Activated B cell treated with CpG ODN at 0.5 μM for 24 hours (primary cell): ENCODE measurements at regions not wholly inside any gene's neighbourhood (a gene's known extent, or its start where the extent isn't known, plus 50 kb on each side); places are given as distances from the start of the nearest gene placed in this dataset.

ENCODE experiments used
- ATAC-seq: fragments of 200-7000 bp; cut with Tn5 transposase; one replicate; pipeline ENCODE4 v1.10.0; 2021; ENCODE audit warnings: low read depth, mild to moderate bottlenecking, moderate library complexity
- CTCF ChIA-PET: fragments of 350-600 bp; sonication (Branson Sonifier 250); formaldehyde crosslinking; loops from one replicate; lab custom pipeline; 2021; ENCODE audit warnings: antibody characterized with exemption; lab: Charles Lee
- POLR2A ChIA-PET: fragments of 350-600 bp; sonication (Branson Sonifier 250); formaldehyde crosslinking; loops from one replicate; lab custom pipeline; 2021; ENCODE audit warnings: antibody characterized with exemption; lab: Charles Lee
- DNase-seq: peaks from one replicate; pipeline ENCODE4 v3.0.0; 2022
- H3K27ac Mint-ChIP-seq: one replicate; pipeline ENCODE4 v1.8.0; 2020; ENCODE audit warnings: mixed read lengths
- H3K27me3 Mint-ChIP-seq: one replicate; pipeline ENCODE4 v1.8.0; 2021; ENCODE audit warnings: mixed read lengths
- H3K36me3 Mint-ChIP-seq: one replicate; pipeline ENCODE4 v1.8.0; 2021; ENCODE audit warnings: low read depth, mixed read lengths
- H3K4me1 Mint-ChIP-seq: one replicate; pipeline ENCODE4 v1.8.0; 2021; ENCODE audit warnings: mixed read lengths
- H3K4me3 Mint-ChIP-seq: one replicate; pipeline ENCODE4 v1.8.0; 2020; ENCODE audit warnings: mild to moderate bottlenecking, mixed read lengths
- H3K9me3 Mint-ChIP-seq: one replicate; pipeline ENCODE4 v1.8.0; 2020; ENCODE audit warnings: mixed read lengths
- intact Hi-C: fragments of 100-400 bp; cut with micrococcal nuclease; formaldehyde crosslinking; loops from one replicate; pipeline ENCODE4 v1.15.1; 2024
- TF ChIP-seq, protein P1 (sequence below): fragments of 200-600 bp; IDR thresholded peaks from one replicate; pipeline ENCODE4 v1.8.0; 2022; ENCODE audit warnings: antibody characterized with exemption, mild to moderate bottlenecking

DNA sequence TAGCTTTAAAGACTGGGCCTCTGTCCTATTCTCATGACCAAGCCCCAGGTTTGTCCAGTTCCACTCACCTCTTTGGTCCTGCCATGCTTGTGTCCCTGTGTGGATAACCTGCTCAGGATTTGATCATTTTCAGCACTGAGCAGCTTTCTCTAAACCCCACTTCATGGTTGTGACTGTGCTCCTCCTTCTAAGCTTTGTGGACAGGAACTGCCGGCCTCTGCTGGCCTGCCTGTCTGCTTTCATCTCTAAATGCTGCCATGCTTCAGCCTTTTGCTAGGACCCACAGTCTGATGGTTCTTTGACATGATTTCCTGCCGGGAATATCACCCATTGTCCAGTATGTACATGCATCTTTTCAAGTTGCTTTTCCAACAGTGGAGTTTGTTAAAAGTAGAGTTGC, 53.9 kb upstream of the STXBP6 start:
- Mint-ChIP-seq H3K27ac (no peak overlapping the region), H3K9me3 (no peaks in the 10 kb centered on the region), H3K4me3 (no peak overlapping the region), H3K4me1 (no peaks in the 10 kb centered on the region), H3K36me3 (no peaks in the 10 kb centered on the region), H3K27me3 (no peaks in the 10 kb centered on the region)
- DNase-seq, result no peak
- intact Hi-C loops, result no loop called here
- no peak for ATAC-seq
- TF ChIP-seq, protein P1, sequence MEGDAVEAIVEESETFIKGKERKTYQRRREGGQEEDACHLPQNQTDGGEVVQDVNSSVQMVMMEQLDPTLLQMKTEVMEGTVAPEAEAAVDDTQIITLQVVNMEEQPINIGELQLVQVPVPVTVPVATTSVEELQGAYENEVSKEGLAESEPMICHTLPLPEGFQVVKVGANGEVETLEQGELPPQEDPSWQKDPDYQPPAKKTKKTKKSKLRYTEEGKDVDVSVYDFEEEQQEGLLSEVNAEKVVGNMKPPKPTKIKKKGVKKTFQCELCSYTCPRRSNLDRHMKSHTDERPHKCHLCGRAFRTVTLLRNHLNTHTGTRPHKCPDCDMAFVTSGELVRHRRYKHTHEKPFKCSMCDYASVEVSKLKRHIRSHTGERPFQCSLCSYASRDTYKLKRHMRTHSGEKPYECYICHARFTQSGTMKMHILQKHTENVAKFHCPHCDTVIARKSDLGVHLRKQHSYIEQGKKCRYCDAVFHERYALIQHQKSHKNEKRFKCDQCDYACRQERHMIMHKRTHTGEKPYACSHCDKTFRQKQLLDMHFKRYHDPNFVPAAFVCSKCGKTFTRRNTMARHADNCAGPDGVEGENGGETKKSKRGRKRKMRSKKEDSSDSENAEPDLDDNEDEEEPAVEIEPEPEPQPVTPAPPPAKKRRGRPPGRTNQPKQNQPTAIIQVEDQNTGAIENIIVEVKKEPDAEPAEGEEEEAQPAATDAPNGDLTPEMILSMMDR, result no peak
- ChIA-PET CTCF (no interaction called here), POLR2A (no interaction called here)

DNA sequence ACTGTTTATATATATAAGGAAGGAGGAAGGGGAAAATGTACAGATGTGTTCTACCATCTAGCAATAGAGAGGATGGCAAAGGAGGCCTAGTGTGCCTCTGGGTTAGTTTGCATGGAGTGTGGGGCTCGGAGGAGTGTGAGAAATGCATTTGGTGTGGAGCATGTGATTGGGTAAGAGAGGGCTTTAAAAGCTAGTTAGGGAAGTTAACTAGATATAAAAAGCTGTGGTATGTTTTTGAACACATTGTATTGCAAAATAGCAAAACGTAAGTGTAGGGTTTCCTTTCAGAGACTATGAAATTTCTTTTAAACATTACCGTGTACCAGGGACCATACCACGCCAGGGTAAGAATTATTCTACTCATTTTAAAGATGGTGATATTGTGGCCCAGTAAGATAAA, 53.3 kb upstream of the STXBP6 start:
- no peaks in the 10 kb centered on the region for H3K4me1 Mint-ChIP-seq
- ChIA-PET POLR2A (no interaction called here), CTCF (no interaction called here)
- H3K27me3 Mint-ChIP-seq, result no peaks in the 10 kb centered on the region
- TF ChIP-seq, protein P1, result no peak
- H3K4me3 Mint-ChIP-seq, result no peak overlapping the region
- intact Hi-C loops, result no loop called here
- H3K36me3 Mint-ChIP-seq, result no peaks in the 10 kb centered on the region
- no peak for ATAC-seq
- no peaks in the 10 kb centered on the region for H3K9me3 Mint-ChIP-seq
- no peak for DNase-seq
- H3K27ac Mint-ChIP-seq, result no peak overlapping the region

DNA sequence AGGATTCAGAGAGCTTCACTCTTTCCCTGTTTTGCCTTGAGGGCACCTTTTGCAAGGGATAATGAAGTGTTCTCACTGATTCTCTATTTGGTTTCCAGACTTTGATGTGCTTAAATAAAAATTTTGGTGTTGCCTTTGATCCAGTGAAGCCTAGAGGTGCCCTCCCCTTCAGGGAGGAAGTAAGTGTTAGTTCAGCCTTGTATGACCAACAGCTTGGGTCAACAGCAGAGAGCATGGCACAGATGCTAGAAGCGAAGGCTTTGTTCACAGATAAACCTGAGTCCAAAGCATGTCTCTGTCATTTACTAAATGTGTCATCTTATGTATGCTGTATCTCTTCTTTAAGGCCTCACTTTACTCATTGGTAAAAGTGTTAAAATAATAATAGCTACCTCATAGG, 52.8 kb upstream of the STXBP6 start:
- no peaks in the 10 kb centered on the region for H3K4me1 Mint-ChIP-seq
- H3K27me3 Mint-ChIP-seq, result peaks cover 2% of the 10 kb centered on the region
- TF ChIP-seq, protein P1, result no peak
- H3K27ac Mint-ChIP-seq, result no peak overlapping the region
- no peak overlapping the region for H3K4me3 Mint-ChIP-seq
- no peak for DNase-seq
- intact Hi-C loops, result no loop called here
- no peaks in the 10 kb centered on the region for H3K9me3 Mint-ChIP-seq
- no peak for ATAC-seq
- no peaks in the 10 kb centered on the region for H3K36me3 Mint-ChIP-seq
- ChIA-PET CTCF (no interaction called here), POLR2A (no interaction called here)

DNA sequence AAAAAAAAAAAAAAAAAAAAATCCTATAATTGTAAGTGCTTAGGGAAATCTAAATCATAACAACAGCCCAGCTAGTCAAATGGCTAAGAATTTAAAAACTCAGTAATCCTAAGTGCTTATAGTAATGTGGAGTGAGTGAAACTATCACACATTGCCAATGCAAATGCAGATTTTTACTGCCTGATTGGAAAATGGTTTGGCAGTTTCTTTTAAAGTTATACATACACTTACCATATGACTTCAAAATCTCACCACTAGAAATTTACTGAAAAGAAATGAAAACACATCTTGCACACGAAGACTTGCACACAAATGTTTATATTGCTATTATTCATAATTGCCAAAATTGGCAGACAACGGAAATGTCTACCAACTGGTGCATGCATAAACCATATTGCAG, 51.3 kb upstream of the STXBP6 start:
- no peaks in the 10 kb centered on the region for H3K9me3 Mint-ChIP-seq
- intact Hi-C loops, result no loop called here
- H3K36me3 Mint-ChIP-seq, result no peaks in the 10 kb centered on the region
- no peak overlapping the region for H3K27ac Mint-ChIP-seq
- ChIA-PET CTCF (no interaction called here), POLR2A (no interaction called here)
- TF ChIP-seq, protein P1, result no peak
- ATAC-seq (no peak), DNase-seq (no peak)
- H3K4me1 Mint-ChIP-seq, result no peaks in the 10 kb centered on the region
- H3K27me3 Mint-ChIP-seq, result peaks cover 4% of the 10 kb centered on the region
- H3K4me3 Mint-ChIP-seq, result no peak overlapping the region
